ENCODE measurements at regions not wholly inside any gene's neighbourhood (a gene's known extent, or its start where the extent isn't known, plus 50 kb on each side); places are given as distances from the start of the nearest gene placed in this dataset.

DNA sequence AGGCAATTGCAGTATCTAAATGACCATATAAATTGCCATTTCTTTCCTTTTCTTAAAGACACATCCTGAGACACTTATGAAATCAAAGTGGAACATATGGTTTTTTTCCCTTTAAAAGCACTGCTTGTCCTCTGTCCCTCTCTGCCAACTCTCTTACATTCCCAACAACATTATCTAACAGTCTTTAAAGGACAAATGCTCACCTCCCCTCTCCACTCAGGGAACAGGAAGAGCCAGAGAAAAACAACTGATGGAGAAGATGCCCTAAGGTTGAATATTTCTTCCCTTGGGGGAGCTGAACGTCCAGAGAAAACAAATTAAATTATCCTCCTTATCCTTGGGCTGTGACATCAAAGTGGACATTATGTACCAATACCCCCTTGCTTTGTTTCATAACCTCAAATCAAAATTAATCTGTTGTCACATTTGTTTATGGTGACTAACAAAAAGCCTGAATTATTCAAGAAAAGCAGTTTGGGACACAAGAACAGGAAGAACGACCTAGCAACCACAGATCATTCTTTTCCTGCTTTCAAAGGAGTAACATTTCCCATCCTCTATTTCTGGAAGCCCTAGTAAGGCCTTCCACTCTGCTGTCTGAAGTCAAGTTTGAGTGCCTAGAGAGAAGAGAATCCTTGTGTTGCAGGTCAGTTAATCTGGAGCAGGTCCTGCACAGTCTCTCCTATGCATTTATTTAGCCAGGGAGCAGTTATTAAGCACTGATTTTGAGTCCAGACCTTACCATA lies 52.6 kb upstream of the PAGE1 start:
- TF ChIP-seq POLR2AphosphoS5 (IDR thresholded peaks at IDR 0.05) (no peak), POLR2A (IDR thresholded peaks at IDR 0.05) (no peak), EP300 (IDR thresholded peaks at IDR 0.05) (no peak)
- TF ChIP-seq, protein P1, sequence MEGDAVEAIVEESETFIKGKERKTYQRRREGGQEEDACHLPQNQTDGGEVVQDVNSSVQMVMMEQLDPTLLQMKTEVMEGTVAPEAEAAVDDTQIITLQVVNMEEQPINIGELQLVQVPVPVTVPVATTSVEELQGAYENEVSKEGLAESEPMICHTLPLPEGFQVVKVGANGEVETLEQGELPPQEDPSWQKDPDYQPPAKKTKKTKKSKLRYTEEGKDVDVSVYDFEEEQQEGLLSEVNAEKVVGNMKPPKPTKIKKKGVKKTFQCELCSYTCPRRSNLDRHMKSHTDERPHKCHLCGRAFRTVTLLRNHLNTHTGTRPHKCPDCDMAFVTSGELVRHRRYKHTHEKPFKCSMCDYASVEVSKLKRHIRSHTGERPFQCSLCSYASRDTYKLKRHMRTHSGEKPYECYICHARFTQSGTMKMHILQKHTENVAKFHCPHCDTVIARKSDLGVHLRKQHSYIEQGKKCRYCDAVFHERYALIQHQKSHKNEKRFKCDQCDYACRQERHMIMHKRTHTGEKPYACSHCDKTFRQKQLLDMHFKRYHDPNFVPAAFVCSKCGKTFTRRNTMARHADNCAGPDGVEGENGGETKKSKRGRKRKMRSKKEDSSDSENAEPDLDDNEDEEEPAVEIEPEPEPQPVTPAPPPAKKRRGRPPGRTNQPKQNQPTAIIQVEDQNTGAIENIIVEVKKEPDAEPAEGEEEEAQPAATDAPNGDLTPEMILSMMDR (IDR thresholded peaks at IDR 0.05), result no peak
- DNase-seq, result no peak
- H3K9me3 ChIP-seq, result no peaks in the 10 kb centered on the region

DNA sequence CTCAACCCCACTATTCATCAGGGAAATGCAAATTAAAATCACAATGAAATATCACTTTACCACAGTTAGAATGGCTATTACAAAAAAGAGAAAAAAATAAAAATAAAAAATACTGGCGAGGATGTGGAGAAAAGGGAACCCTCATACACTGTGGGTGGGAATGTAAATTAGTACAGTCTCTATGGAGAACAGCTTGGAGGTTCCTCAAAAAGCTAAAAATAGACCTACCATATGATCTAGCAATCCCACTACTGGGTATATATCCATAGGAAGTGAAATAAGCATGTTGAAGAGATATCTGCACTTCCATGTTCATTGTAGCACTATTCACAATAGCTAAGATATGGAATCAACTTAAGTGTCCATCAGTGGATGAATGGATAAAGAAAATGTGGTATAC lies 50.5 kb upstream of the PAGE1 start:
- Histone ChIP-seq H3K9me3 (no peaks in the 10 kb centered on the region), H3K27ac (no peak overlapping the region), H3K27me3 (peaks cover 0 to 5% (median 0%) of the 10 kb centered on the region in 3 donors), H3K4me1 (no peaks in the 10 kb centered on the region), H3K36me3 (no peaks in the 10 kb centered on the region), H3K4me3 (no peak overlapping the region)
- intact Hi-C loops (cut with DNase I; ENCODE audit: low total_unique reads), result no loop called here
- WGBS, 5 donors, result 62 to 91% (median 88%) methylated on average over 1 of the region's 1 CpG
- DNase-seq, result no peak
- TF ChIP-seq EP300 (IDR thresholded peaks at IDR 0.05) (no peak), POLR2A (IDR thresholded peaks at IDR 0.05) (no peak), POLR2AphosphoS5 (IDR thresholded peaks at IDR 0.05) (no peak)
- TF ChIP-seq, protein P1 (IDR thresholded peaks at IDR 0.05), result no peak

More for the DNA sequence above, 52.6 kb upstream of the PAGE1 start:
- Histone ChIP-seq H3K27me3 (peaks cover 0 to under 1% (median 0%) of the 10 kb centered on the region in 3 donors), H3K4me1 (no peaks in the 10 kb centered on the region), H3K27ac (no peak overlapping the region), H3K4me3 (no peak overlapping the region), H3K36me3 (no peaks in the 10 kb centered on the region)
- WGBS, 5 donors, result 25 to 54% (median 33%) methylated on average over 2 of the region's 2 CpGs
- intact Hi-C loops (cut with DNase I; ENCODE audit: low total_unique reads), result no loop called here
